WTC11 (cell line): ENCODE measurements at regions not wholly inside any gene's neighbourhood (a gene's known extent, or its start where the extent isn't known, plus 50 kb on each side); places are given as distances from the start of the nearest gene placed in this dataset.

Experiments used
- GABPB1 ChIP-seq: sonication (generic); formaldehyde crosslinking; IDR thresholded peaks from 2 replicates; pipeline ENCODE4 v1.8.1; 2023; ENCODE audit warnings: mild to moderate bottlenecking, missing genetic modification reagents
- KAT7 ChIP-seq: sonication (generic); formaldehyde crosslinking; IDR thresholded peaks from 2 replicates; pipeline ENCODE4 v1.8.1; 2023; ENCODE audit warnings: missing genetic modification reagents, mild to moderate bottlenecking, borderline replicate concordance
- TF ChIP-seq, protein P1 (sequence below): fragments of 200-600 bp; IDR thresholded peaks from 2 replicates; pipeline ENCODE4 v1.8.0; 2022; ENCODE audit warnings: antibody characterized with exemption
- TF ChIP-seq, protein P2 (sequence below): fragments of 250-450 bp; sonication (Bioruptor Pico); IDR thresholded peaks from 2 replicates; pipeline ENCODE4 v1.9.0; 2021; ENCODE audit warnings: mild to moderate bottlenecking
- TF ChIP-seq, protein P3 (sequence below): sonication (generic); formaldehyde crosslinking; IDR thresholded peaks from 2 replicates; pipeline ENCODE4 v1.8.0; 2022; ENCODE audit warnings: mild to moderate bottlenecking, missing genetic modification reagents

DNA sequence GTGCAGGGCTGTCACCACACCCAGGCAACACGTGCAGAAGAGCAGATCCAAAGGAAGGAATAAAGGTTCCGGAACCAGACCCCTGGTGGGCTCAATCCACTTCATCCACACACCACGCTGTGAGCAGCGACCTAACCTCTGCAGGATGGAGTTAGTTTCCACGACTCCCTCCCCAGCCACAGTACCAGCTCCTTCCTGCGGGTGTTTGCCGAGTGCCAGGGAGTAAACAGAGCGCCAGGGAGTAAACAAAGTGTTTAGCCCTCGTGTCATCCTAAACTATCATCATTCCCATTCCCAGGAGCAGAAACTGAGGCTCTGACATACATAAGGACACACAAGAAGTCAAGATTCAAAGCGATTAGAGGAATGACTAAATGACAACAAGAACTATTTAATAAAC is 261.3 kb downstream of the MN1 start:
- TF ChIP-seq GABPB1 (CRISPR knock-in tag) (no peak), KAT7 (no peak)
- TF ChIP-seq, protein P1, sequence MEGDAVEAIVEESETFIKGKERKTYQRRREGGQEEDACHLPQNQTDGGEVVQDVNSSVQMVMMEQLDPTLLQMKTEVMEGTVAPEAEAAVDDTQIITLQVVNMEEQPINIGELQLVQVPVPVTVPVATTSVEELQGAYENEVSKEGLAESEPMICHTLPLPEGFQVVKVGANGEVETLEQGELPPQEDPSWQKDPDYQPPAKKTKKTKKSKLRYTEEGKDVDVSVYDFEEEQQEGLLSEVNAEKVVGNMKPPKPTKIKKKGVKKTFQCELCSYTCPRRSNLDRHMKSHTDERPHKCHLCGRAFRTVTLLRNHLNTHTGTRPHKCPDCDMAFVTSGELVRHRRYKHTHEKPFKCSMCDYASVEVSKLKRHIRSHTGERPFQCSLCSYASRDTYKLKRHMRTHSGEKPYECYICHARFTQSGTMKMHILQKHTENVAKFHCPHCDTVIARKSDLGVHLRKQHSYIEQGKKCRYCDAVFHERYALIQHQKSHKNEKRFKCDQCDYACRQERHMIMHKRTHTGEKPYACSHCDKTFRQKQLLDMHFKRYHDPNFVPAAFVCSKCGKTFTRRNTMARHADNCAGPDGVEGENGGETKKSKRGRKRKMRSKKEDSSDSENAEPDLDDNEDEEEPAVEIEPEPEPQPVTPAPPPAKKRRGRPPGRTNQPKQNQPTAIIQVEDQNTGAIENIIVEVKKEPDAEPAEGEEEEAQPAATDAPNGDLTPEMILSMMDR, result no peak
- TF ChIP-seq, protein P2, sequence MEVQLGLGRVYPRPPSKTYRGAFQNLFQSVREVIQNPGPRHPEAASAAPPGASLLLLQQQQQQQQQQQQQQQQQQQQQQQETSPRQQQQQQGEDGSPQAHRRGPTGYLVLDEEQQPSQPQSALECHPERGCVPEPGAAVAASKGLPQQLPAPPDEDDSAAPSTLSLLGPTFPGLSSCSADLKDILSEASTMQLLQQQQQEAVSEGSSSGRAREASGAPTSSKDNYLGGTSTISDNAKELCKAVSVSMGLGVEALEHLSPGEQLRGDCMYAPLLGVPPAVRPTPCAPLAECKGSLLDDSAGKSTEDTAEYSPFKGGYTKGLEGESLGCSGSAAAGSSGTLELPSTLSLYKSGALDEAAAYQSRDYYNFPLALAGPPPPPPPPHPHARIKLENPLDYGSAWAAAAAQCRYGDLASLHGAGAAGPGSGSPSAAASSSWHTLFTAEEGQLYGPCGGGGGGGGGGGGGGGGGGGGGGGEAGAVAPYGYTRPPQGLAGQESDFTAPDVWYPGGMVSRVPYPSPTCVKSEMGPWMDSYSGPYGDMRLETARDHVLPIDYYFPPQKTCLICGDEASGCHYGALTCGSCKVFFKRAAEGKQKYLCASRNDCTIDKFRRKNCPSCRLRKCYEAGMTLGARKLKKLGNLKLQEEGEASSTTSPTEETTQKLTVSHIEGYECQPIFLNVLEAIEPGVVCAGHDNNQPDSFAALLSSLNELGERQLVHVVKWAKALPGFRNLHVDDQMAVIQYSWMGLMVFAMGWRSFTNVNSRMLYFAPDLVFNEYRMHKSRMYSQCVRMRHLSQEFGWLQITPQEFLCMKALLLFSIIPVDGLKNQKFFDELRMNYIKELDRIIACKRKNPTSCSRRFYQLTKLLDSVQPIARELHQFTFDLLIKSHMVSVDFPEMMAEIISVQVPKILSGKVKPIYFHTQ (CRISPR knock-in tag), result no peak
- TF ChIP-seq, protein P3, sequence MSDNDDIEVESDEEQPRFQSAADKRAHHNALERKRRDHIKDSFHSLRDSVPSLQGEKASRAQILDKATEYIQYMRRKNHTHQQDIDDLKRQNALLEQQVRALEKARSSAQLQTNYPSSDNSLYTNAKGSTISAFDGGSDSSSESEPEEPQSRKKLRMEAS (CRISPR knock-in tag), result no peak
